Peyer's patch (tissue), 4 donors: ENCODE measurements at regions not wholly inside any gene's neighbourhood (a gene's known extent, or its start where the extent isn't known, plus 50 kb on each side); places are given as distances from the start of the nearest gene placed in this dataset.

Experiments
- DNase-seq, 3 donors: peaks; one replicate each; pipeline ENCODE4 v3.0.0-alpha.2; 2017 to 2019
- H3K27ac ChIP-seq, 4 donors: fragments of 200-600 bp; sonication (generic); one replicate each; pipeline ENCODE4 v1.5.1; 2016 to 2019
- H3K27me3 ChIP-seq, 2 donors: fragments of 200-600 bp; sonication (generic); one replicate each; pipeline ENCODE4 v1.5.1; 2019
- H3K36me3 ChIP-seq, 3 donors: fragments of 200-600 bp; sonication (generic); one replicate each; pipeline ENCODE4 v1.5.1; 2016 to 2019
- H3K4me1 ChIP-seq, 4 donors: fragments of 200-600 bp; sonication (generic); one replicate each; pipeline ENCODE4 v1.5.1; 2016 to 2019
- H3K4me3 ChIP-seq, 4 donors: fragments of 200-600 bp; sonication (generic); 1 replicate in 3 of 4; 2 replicates in 1 of 4; pipeline ENCODE4 v1.5.1; 2016 to 2019; ENCODE audit warnings: mild to moderate bottlenecking in 1 of 4
- H3K9me3 ChIP-seq, 4 donors: fragments of 200-600 bp; sonication (generic); one replicate each; pipeline ENCODE4 v1.5.1; 2016 to 2019; ENCODE audit warnings: mild to moderate bottlenecking in 1 of 4
- CTCF ChIP-seq, 6 experiments: fragments of 450-650 bp in 4 of 6; fragments of 200-600 bp in 2 of 6; sonication (generic) in 1 of 6; IDR thresholded peaks; one replicate each; pipeline ENCODE4 v1.5.1; 2017 to 2019; ENCODE audit warnings: antibody characterized with exemption in 6 of 6, mild to moderate bottlenecking in 3 of 6, moderate library complexity in 1 of 6
- POLR2A ChIP-seq, 2 donors: fragments of 450-650 bp; IDR thresholded peaks; one replicate each; pipeline ENCODE4 v1.5.1; 2017; ENCODE audit warnings: antibody characterized with exemption in 2 of 2, mild to moderate bottlenecking in 2 of 2, moderate library complexity in 2 of 2

GRCh38 chr1:11399250-11399649, 79.7 kb upstream of the DISP3 start:
- H3K27me3 ChIP-seq, result no peaks in the 10 kb centered on the region
- no peak for DNase-seq
- no peaks in the 10 kb centered on the region for H3K36me3 ChIP-seq
- no peak overlapping the region for H3K4me3 ChIP-seq
- H3K4me1 ChIP-seq, result no peaks in the 10 kb centered on the region
- no peaks in the 10 kb centered on the region for H3K9me3 ChIP-seq
- TF ChIP-seq POLR2A (IDR thresholded peaks at IDR 0.05) (no peak), CTCF (IDR thresholded peaks at IDR 0.05) (no peak)
- no peak overlapping the region for H3K27ac ChIP-seq

GRCh38 chr1:11400155-11400554, 78.8 kb upstream of the DISP3 start:
- H3K27me3 ChIP-seq, result no peaks in the 10 kb centered on the region
- no peak overlapping the region for H3K4me3 ChIP-seq
- no peak for DNase-seq
- H3K9me3 ChIP-seq, result no peaks in the 10 kb centered on the region
- H3K36me3 ChIP-seq, result no peaks in the 10 kb centered on the region
- H3K27ac ChIP-seq, result no peak overlapping the region
- no peaks in the 10 kb centered on the region for H3K4me1 ChIP-seq
- TF ChIP-seq CTCF (IDR thresholded peaks at IDR 0.05), result no peak
- no peak for TF ChIP-seq POLR2A (IDR thresholded peaks at IDR 0.05)

- no peak overlapping the region for H3K27ac ChIP-seq
- no peaks in the 10 kb centered on the region for H3K27me3 ChIP-seq
- no peak for DNase-seq
- no peaks in the 10 kb centered on the region for H3K4me1 ChIP-seq
- no peak for TF ChIP-seq POLR2A (IDR thresholded peaks at IDR 0.05)
- no peak for TF ChIP-seq CTCF (IDR thresholded peaks at IDR 0.05)
- no peaks in the 10 kb centered on the region for H3K36me3 ChIP-seq
- H3K9me3 ChIP-seq, result no peaks in the 10 kb centered on the region
- no peak overlapping the region for H3K4me3 ChIP-seq
Observed at GRCh38 chr1:11400567-11400966, 78.4 kb upstream of the DISP3 start.

- DNase-seq, result no peak
- no peak overlapping the region for H3K4me3 ChIP-seq
- H3K4me1 ChIP-seq, result no peaks in the 10 kb centered on the region
- H3K27ac ChIP-seq, result no peak overlapping the region
- H3K9me3 ChIP-seq, result no peaks in the 10 kb centered on the region
- H3K36me3 ChIP-seq, result no peaks in the 10 kb centered on the region
- no peaks in the 10 kb centered on the region for H3K27me3 ChIP-seq
- TF ChIP-seq CTCF (IDR thresholded peaks at IDR 0.05), result no peak
- TF ChIP-seq POLR2A (IDR thresholded peaks at IDR 0.05), result no peak
Observed at GRCh38 chr1:11406845-11407244, 72.1 kb upstream of the DISP3 start.

- H3K27ac ChIP-seq, result no peak overlapping the region
- no peak overlapping the region for H3K4me3 ChIP-seq
- TF ChIP-seq CTCF (IDR thresholded peaks at IDR 0.05) (no peak), POLR2A (IDR thresholded peaks at IDR 0.05) (no peak)
- H3K9me3 ChIP-seq, result no peaks in the 10 kb centered on the region
- DNase-seq, result no peak
- H3K4me1 ChIP-seq, result no peaks in the 10 kb centered on the region
- no peaks in the 10 kb centered on the region for H3K27me3 ChIP-seq
- no peaks in the 10 kb centered on the region for H3K36me3 ChIP-seq
Observed at GRCh38 chr1:11407301-11407994, 71.5 kb upstream of the DISP3 start.

GRCh38 chr1:11412141-11412540, 66.8 kb upstream of the DISP3 start:
- TF ChIP-seq CTCF (IDR thresholded peaks at IDR 0.05), result no peak
- TF ChIP-seq POLR2A (IDR thresholded peaks at IDR 0.05), result no peak
- Histone ChIP-seq H3K27ac (no peak overlapping the region), H3K27me3 (no peaks in the 10 kb centered on the region), H3K36me3 (no peaks in the 10 kb centered on the region), H3K9me3 (no peaks in the 10 kb centered on the region), H3K4me3 (no peak overlapping the region), H3K4me1 (no peaks in the 10 kb centered on the region)
- DNase-seq, result no peak
